ENCODE measurements at regions not wholly inside any gene's neighbourhood (a gene's known extent, or its start where the extent isn't known, plus 50 kb on each side); places are given as distances from the start of the nearest gene placed in this dataset.
"Not testable (repeated sequence)": the region's sequence is repeated elsewhere in the genome, so short reads cannot be mapped to it uniquely, and the experiment has no call there.

DNA sequence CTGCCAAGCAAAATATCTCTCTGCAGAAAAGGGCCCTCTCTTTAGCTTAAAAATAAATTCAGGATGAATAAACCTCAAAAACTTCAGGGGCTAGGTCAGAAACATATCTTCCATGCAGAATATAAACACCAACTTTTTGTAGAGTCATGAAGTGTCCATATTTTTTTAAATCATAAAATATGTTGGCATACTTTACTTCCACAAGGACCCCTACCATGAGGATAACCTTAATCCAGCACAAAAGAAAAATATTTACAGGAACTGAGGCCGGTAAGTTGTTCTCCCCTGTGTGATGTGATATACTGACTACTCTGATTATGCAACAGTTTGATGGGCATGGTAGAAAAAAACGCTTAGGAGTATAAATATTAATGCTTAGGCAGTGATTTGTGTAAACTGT lies 264.8 kb upstream of the CDH11 start:
- DNase-seq (ENCODE audit: low read depth in 2 of 2), result no peak

DNA sequence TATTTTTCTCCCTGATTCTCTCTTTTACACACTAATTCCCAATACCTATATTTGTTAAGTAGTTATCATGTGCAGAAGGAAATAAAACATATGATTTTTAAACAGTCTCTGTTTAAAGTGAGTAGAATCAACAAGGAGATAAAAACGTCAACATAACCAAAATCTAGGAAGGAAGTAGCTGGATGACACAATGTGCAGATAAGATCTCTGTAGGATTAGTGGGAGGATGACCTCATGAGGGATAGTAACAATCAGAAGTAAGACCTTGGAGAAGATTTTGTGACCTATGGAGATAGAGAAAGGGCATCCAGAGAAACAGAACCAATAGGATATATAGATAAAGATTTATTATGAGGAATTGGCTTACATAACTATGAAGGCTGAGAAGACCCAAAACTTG lies 262.6 kb upstream of the CDH11 start:
- no peak for DNase-seq (ENCODE audit: low read depth in 2 of 2)

DNA sequence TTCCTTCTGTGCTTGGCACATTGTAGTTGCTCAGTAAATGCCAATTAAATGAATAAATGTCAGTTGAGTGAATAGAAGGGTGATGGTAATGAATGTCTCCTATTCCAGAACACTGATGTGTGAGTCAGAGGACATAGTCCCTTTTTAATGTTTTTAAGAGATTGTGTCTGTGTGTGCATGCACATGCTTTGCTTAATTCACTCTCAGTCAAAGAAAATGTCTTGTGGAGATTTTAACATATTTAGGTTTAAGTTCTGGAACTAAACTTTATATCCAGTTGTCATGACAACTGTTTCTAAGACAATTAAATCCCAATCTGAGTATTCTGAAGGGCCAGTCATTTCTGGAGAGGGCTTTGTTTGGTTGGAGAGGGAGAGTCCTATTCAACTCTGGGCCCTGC lies 255.3 kb upstream of the CDH11 start:
- no peak for DNase-seq (ENCODE audit: low read depth in 2 of 2)

DNA sequence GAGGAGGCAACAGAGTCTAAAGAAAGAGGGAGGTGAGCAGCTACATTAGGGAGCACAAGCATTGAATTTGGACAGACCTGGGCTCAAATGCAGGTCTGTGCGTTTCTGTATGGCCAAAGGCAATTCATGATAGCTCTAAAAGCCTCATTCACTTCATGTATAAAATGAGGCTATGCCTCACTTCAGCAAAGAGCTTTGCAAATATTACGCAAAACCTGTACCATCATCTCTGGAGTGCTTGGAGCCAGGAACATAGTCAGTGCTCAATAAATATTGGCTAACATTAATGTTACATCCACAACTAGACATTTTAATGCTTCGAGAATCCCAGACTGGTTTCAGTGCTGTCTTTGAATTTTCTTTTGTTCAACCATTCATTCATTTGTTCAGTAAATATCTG lies 254.7 kb upstream of the CDH11 start:
- no peak for DNase-seq (ENCODE audit: low read depth in 2 of 2)

DNA sequence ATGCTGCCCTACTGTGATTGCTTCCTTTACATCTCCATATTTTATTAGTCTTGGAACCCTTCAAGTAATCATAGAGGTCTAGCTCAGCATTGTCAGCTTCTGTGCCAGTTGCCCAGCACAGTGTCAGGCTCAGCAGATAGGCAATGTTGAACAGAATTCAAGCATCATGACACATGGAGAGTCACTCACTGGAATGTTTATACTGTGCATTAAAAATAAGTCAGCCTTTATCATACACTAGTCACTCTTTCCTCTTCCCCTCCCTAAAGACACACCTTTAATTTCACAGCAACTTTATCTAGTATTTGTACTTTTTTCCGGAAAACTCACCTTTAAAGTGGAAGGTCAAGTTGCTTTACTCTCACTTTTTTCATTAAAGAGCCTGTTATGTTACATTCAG lies 253.8 kb upstream of the CDH11 start:
- no peak for DNase-seq (ENCODE audit: low read depth in 2 of 2)

DNA sequence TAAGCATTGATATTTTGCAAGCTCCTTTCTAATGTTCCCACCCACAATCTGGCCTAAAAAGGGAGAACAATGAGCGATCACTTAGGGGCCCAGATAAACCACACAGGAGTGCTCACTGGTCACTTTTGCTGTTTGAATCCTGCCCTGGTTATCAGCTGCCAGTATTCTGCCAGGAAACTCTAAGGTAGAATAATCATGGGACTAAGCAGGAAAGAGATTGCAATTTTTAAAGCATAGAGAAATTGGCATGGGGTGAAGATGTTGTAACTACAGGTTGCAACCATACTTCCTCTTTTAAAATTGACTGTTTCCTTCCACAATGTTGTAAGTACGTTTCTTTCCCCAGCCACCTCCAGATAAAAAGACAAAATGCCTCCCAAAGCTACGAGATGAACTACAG lies 251.2 kb upstream of the CDH11 start:
- no peak for DNase-seq (ENCODE audit: low read depth in 2 of 2)

DNA sequence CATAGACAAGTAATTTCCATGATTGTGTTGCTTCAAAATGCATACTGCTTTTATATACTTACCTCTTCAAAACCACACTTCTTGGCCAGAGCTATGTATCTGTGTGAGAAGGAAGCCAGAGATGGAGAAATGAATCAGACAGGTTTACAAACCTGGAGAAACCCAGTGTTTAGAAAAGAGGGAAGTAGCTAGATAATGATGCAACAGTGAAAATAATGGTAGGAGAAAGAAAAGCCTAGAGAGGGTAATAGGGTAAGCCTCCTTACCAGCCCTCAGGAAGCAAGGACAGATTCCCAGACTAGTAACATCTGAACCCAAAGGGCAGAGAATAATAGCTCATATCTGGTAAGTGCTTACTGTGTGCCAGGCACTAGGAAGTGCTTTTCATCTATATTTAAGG lies 250.3 kb upstream of the CDH11 start:
- DNase-seq (ENCODE audit: low read depth in 2 of 2), result no peak

DNA sequence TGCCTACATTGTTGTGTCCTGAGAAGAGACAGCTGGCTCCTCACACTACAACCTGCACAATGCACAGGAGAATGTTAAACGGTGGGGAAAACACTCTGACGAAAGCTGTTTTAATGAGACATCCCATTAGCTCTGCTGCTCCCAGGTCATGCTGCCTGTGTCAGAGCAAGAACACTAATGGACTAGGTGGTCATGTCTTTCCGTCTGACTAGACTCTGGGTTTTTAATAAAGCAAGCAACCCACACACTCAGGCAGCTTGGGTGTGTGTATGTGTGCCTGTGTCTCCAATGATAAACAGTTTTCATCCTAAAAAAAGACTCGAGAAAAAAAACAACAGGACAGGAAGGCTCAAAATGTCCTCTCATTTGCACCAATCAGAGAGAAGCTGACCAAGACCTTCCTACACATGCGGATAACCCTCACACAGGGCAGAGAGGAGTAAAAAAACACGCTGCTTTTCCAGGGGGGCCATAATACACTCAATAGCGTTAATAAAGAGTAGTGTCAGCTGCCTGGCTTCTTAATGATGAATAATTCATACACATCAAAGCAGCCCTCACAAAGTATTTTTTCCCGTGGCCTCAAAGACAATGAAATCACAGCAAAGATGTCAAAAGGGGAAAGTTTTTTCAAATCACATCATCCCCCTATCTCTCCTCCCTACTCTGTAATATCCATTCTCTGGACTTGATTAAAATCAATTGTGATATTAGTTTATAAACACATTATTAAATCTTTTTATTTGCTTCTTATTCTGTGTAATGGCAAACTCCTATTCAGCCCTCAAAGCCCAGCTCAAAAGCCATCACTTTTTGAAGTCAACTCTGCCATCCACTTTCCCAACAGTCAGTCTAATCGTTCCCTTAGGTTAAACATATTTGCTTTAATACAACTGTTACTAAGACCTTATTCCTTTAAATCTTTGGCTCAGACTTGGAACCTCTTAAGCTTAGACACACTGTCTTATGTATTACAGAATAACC lies 244.2 kb upstream of the CDH11 start:
- no peak for DNase-seq (ENCODE audit: low read depth in 2 of 2)

DNA sequence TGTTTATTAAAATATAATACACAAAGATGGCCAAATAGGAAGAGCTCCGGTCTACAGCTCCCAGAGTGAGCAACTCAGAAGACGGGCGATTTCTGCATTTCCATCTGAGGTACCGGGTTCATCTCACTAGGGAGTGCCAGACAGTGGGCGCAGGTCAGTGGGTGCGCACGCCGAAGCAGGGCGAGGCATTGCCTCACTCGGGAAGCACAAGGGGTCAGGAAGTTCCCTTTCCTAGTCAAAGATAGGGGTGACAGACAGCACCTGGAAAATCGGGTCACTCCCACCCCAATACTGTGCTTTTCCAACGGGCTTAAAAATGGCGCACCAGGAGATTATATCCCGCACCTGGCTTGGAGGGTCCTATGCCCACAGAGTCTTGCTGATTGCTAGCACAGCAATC lies 234.9 kb upstream of the CDH11 start:
- not testable (repeated sequence) for DNase-seq (ENCODE audit: low read depth in 2 of 2)

DNA sequence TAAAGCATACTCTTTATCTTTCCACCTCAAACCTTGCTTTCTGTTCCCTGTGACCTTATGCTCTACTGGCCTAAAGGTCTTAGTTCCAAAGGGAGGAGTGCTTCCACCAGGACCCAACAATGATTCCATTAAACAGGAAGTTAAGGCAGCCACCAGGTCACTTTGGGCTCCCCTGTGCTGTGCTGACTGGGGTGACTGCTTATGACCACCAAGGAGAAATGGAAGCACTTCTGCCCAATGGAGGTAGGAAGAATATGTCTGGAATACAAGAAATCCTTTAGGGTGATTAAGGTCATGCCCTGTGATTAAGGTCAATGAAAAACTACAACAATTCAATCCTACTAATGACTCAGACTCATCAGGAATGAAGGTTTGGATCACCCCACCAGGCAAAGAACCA lies 233.8 kb upstream of the CDH11 start:
- no peak for DNase-seq (ENCODE audit: low read depth in 2 of 2)

DNA sequence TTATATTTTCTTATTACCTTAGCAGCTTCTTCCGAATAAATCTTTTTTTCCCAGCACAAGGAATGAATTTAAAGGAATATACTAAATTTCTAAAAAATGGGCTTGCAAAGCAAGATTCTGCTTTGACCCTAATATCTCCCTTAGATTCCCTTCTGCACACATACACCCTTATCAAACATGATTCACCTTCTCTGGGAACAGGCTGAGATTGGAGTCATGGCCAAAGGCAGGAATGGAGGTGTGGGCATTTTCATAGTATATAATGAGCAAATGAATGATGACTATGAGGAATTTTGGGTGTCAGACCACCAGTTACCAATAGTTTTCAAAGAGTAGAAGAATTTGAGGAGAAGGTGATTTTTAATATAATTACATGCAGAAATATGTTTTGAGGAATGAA lies 231.3 kb upstream of the CDH11 start:
- DNase-seq (ENCODE audit: low read depth in 2 of 2), result no peak

DNA sequence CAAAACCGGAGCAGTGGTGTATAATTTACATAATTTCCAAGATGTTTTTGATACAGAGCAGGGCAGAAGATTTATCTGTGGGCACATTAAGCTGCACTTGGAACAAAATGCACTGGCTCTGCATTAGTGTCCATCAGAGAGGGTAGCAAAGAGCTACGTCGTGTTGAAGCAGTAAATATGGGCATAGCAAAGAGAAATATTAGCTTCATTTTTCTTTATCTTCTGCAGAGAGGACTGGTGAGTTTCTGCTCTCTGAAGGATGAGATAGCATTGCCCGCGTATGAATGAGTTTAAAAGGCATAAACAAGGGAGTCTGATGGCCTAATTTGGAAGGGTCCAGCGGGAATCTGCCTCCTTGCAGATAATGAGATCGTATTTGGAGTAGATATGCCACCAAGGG lies 227.8 kb upstream of the CDH11 start:
- no peak for DNase-seq (ENCODE audit: low read depth in 2 of 2)

DNA sequence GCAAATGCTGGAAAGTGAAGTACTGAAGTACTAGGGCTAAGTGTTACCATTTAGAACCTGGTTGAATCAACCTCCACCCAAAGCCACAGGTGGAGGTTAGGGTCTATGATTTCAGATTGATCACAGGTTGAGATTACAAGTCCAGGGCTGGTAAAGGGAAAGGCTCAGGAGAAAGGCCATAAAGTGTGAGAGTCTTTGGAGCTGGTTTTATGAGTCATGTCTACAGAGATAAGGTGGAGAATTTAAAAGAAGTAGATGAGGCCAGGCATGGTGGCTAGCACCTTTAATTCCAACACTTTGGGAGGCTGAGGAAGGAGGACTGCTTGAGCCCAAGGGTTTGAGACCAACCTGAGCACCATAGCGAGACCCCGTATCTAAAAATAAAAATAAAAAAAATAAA lies 221.7 kb upstream of the CDH11 start:
- DNase-seq (ENCODE audit: low read depth in 2 of 2), result no peak

DNA sequence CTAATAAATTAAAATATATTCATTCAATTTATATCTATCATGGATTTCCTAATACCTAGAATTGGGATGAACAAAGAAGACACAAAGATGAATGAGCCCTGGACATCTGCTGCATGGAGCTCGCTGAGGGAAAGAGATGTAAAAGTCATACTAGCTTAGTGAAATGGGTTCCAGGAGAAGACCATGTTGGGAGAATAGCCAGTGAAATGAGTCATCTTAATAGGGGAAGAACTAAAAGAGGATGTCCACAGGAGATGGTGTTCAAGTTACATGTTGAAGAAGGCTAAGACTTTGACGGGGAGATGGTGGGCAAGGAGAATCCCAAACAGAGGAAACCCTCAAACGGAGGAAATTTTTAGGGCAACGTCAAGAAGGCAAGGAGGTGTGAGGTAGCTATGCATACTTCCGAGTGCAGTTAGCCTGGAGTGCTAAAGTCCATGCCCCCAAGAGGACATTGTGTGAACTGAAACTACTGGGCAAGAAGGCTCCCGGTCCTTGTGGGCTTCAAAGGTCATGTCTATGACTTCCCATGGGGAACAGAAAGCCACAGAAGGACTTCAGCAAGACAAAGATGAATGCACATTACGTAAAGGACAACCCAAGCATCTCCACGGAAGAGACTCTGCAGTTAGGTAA lies 220.5 kb upstream of the CDH11 start:
- DNase-seq (ENCODE audit: low read depth in 2 of 2), result no peak

DNA sequence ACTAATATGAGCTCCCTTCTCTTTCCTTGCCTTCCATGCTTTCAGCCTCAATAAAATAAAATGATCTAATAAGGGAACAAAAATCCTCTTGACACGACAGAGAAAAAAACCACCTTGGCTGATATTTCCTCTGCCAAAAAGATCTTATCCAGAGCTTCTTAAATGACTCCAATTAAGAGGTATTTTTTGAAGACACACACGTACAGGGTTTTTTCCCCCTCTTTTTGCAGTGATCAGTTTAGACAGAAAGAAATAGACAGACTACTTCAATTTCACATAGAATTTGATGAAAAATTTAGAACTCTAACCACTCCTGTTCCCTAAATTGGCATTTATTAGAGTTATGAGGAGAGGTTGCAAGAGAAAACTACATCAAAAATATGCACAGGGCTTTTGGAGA lies 217.2 kb upstream of the CDH11 start:
- DNase-seq (ENCODE audit: low read depth in 2 of 2), result no peak

DNA sequence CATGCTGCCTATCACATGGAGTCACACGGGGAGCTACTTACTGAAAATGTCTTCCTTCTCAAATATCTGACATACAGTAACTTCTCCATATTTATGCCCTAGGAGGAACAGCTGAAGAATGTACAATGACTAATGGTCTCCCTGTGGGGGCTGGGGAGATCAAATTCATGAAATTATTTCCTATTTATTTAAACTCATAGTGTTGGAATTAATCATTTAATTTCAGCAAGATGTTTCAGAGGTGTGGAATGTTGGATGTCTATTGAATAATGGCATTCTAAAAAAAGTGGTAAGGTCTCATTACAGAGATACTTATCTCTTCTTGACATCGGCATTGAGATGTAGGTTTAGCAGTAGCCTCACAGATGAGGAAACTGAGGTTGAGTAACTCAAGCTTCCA lies 214.3 kb upstream of the CDH11 start:
- DNase-seq (ENCODE audit: low read depth in 2 of 2), result no peak

DNA sequence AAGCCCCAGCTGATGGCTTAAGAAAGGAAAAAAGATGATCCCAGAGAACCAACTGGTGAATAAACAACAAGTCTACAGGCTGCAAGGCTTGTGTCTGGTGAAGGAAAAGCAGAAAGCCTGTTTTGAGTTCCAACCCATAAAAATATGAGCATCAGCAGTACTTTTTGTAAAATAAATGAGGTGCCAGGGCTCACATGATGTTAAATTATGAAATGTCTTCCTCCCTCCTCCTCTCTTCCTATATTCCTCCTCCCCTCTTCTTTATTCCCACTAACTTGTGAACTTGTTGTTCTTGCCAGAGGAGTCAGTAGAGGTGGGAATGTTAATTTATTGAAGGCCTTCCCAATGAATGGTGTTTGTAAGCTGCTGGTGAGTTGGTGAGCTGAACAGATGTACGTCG lies 212.2 kb upstream of the CDH11 start:
- no peak for DNase-seq (ENCODE audit: low read depth in 2 of 2)

DNA sequence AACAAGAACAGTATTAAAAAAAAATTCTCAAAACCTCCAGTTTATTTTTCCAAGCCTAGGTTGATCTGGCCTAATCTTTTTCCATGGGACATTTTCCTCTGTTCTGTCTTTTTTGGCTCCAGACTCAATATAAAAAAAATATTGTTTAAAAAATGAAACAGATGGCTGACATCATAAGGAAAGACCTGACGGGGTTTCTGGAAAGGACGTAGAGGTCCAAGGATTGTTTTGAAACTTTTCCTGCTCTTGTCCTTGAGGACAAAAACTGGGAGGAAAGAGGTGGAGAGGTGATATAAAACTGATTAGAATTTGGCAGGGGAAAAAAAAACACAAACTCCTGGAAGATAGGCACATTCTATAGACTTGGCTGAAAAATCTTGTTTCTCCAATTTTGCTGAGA lies 211.4 kb upstream of the CDH11 start:
- no peak for DNase-seq (ENCODE audit: low read depth in 2 of 2)

DNA sequence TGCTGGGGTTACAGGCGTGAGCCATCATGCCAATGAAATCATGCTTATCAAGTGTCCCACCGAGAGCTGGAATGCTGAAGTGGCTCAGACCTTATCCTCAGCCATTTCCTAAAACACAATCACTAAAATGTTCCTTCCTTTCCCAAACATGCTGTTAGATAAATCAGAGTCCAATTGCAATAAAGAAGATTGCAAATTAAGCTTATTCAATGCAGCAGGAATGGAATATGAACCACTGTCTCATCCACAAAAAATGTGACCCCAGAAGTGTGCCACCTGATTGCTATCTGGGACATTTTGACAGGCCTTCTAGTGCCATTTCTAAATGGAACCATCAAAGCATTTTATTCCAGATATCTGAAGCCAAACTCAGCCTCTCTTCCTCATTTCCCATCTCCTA lies 205.5 kb upstream of the CDH11 start:
- no peak for DNase-seq (ENCODE audit: low read depth in 2 of 2)

DNA sequence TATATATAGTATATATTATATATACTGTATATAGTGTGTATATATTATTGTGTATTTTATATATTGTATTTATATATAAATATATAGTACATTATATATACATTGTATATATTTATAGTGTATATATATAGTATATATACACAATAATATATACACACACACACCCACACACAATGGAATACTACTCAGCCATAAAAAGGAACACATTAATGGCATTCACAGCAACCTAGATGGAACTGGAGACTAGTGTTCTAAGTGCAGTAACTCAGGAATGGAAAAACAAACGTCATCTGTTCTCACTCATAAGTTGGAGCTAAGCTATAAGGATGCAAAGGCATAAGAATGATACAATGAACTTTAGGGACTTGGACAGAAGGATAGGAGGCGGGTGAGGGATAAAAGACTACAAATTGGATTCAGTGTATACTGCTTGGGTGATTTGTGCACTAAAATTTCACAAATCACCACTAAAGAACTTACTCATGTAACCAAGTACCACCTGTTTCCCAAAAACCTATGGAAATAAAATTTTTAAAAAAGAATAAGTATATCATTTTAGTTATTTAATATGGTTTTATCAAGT lies 201.9 kb upstream of the CDH11 start:
- DNase-seq (ENCODE audit: low read depth in 2 of 2), result no peak

DNA sequence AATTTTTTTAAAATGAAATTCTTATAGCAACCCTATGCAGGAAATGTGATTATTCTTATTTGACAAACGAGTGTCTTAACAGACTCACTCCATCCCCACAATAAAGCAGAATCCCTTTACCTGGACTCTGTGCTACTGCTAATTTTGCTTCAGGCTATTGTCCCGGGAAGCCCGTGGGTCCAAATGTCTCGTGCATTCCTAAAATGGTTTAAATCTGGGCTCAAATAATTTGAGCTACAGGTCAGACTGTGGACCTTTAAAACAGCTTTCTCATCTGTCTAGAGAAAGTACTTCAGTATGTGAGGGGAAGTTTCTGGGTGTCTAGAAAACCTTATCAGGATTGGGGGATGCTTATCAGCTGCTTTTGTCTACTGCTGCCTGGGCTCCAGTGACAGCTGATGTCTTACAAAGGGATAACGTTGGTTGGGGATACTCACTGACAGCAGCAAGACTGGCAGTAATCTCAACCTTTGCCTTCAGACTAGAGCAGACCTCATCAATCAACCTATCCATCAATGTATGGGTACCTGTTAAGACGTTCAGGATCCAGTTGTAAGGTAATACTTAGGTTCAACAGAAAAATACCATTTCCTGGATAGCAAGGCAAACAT lies 197.9 kb upstream of the CDH11 start:
- DNase-seq (ENCODE audit: low read depth in 2 of 2), result no peak

DNA sequence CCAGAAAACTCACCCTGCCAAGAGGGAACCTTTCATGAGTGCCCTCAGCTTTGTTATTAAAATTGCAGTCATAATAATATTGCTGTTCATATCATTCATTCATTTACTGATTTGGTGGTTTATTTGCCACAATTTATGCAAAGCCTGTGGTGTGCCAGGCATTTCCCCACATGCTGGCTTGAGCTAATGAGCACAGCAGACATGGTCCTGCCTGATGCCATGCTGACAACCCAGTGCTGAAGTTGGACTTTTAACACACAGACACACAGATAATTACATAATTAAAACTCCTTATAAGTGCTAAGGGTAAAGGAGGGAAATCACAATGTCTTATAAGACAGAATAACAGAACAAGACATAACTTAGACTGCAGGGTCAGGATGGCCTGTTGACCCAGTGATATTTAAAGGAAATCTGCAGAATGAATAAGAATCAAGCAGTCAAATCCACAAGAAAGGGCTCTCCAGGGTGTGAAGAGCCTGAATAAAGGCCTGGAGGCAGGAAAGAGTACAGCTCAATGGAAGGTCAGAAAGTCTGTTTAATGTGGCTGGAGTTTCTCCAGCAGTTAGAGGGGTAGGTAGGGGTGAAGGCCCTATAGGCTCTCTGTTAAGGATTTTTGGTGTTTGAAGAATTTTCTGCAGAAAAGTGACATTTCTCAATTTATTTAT lies 196.9 kb upstream of the CDH11 start:
- DNase-seq (ENCODE audit: low read depth in 2 of 2), result no peak

All from stimulated activated CD4-positive, alpha-beta T cell treated with anti-CD3 and anti-CD28 coated beads, Interleukin-1b, Interleukin-23, amount 100 ng/mL, for 1 hour (primary cell).